AG10803 (cell line): ENCODE measurements at regions not wholly inside any gene's neighbourhood (a gene's known extent, or its start where the extent isn't known, plus 50 kb on each side); places are given as distances from the start of the nearest gene placed in this dataset.

Source experiments
- DNase-seq: peaks from one replicate; pipeline ENCODE4 v3.0.0; 2010; ENCODE audit warnings: low read depth
- H3K4me3 ChIP-seq: 2 replicates; pipeline ENCODE4 v1.5.1; 2011; ENCODE audit warnings: mild to moderate bottlenecking, low read length, control low read depth
- CTCF ChIP-seq: conservative IDR thresholded peaks from 2 replicates; pipeline ENCODE4 v1.5.1; 2011; ENCODE audit warnings: mild to moderate bottlenecking, low read length, control low read depth, inconsistent platforms

DNA sequence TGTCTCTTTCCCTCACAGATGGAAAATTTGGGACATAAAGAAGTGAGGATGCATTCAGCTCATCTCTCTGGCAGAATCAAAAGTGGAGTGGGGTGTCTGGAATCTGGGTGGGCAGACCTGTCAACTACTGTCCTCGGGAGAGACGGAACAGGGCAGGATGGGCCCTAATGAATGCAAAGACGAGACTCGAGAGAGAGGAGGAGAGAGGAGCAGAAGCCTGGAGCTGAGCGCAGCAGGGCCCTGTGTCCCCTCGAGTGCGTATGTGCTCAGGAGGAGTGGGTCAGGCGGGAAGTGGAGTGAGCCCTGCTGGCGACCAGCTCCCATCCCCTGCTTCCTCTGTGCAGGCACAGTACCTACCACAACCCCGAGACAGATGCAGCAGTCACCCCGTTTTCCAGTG is 78.9 kb downstream of the TEX29 start:
- no peak for TF ChIP-seq CTCF
- no peak overlapping the region for H3K4me3 ChIP-seq
- DNase-seq, result no peak

DNA sequence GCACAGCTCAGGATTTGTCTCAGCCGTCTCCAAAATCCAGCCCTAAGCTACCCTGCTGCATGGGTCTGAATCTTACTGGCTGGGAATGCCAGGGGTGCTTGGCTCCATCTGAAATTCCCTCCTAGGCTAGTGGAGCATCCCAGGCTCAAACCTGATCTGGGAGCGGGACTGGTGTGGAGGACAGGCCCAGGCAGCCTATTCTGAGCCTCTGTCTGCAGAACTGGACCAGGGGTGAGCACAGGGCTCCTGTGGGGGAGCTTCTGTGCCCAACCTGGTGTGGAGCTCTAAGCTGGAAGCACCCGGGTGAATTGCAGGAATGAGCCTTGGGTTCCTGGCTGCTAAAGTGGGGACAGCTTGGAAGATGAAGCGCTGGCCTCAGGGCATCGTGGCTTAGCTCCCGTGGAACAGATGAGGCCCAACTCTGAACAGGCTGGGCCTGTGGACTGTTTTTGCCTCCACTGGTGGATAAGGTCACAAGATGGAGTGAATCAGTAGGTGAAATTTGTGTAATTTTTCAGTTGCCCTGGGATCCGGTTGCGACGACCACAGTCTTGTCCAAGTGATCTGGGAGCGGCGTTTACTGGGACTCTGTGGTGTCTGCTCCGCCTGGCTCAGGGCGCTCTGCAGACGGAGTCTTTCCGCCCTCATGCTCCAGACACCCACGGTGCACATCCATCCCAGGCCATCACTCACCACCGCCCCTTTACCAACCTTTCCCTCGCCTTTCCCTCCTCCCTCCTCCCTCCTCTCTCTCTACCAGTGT is 79.5 kb downstream of the TEX29 start:
- TF ChIP-seq CTCF, result no peak
- DNase-seq, result no peak

DNA sequence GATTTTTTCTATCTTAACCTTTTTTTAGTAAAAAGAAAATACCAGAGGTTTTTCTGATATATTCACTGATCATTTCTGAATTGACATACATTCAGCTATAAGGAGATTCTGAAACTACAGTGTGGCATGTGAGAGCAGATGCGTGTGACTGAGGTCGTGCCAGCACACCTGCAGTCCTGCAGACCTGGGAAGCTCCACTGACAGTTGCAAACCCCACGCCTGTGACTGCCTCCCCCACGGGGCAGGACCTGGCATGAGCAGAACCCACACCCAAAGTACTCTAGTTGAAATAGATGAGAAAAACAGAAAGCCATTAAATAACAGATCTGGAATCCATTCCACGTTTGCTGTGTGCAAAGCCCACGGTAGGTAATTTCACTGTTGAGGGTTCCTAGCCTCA is 80.7 kb downstream of the TEX29 start:
- no peak overlapping the region for H3K4me3 ChIP-seq
- no peak for DNase-seq
- TF ChIP-seq CTCF, result no peak

More for the DNA sequence above, 79.5 kb downstream of the TEX29 start:
- no peak overlapping the region for H3K4me3 ChIP-seq

- no peak overlapping the region for H3K4me3 ChIP-seq
- no peak for TF ChIP-seq CTCF
- no peak for DNase-seq
Measured at GRCh38 chr13:111401755-111402154, 81.3 kb downstream of the TEX29 start.

- H3K4me3 ChIP-seq, result no peak overlapping the region
- TF ChIP-seq CTCF, result no peak
- DNase-seq, result no peak
Measured at GRCh38 chr13:111402441-111402840, 82.0 kb downstream of the TEX29 start.

GRCh38 chr13:111403266-111403665 is 82.8 kb downstream of the TEX29 start:
- no peak for DNase-seq
- no peak for TF ChIP-seq CTCF
- H3K4me3 ChIP-seq, result no peak overlapping the region

- TF ChIP-seq CTCF, result no peak
- H3K4me3 ChIP-seq, result no peak overlapping the region
- DNase-seq, result no peak
Measured at GRCh38 chr13:111404746-111405145, 84.3 kb downstream of the TEX29 start.
